IMR-90 (cell line): ENCODE measurements at regions not wholly inside any gene's neighbourhood (a gene's known extent, or its start where the extent isn't known, plus 50 kb on each side); places are given as distances from the start of the nearest gene placed in this dataset.
A peak's percentile ranks its signal among the peaks of the same experiment; 100 is the strongest.

Experiments used
- ATAC-seq: fragments of 200-7000 bp; cut with Tn5 transposase; 2 replicates; pipeline ENCODE4 v1.9.1; 2020; ENCODE audit warnings: low read depth, mild to moderate bottlenecking, moderate library complexity
- BruUV-seq: library from RNA; stranded (reverse); fragments of 400-500 nt; replicated peaks from 2 replicates; lab custom pipeline; 2021; lab: Mats Ljungman, UMichigan
- CTCF ChIA-PET: fragments of 300-600 bp; formaldehyde crosslinking; extraction: SDS; loops from one replicate; lab custom pipeline; 2021; ENCODE audit warnings: antibody characterized with exemption; lab: Yijun Ruan, JAX
- POLR2A ChIA-PET: fragments of 300-600 bp; sonication (Branson Sonifier 250); formaldehyde crosslinking; loops from one replicate; lab custom pipeline; 2022; ENCODE audit warnings: antibody characterized with exemption; ENCODE audit not compliant: unreplicated experiment; lab: Charles Lee
- DNase-seq: peaks from one replicate; pipeline ENCODE4 v3.0.0; 2013
- H2AFZ ChIP-seq: replicated peaks from 2 replicates; pipeline ENCODE3; 2013; ENCODE audit warnings: low read length, mild to moderate bottlenecking; ENCODE audit not compliant: poor library complexity
- H2AK5ac ChIP-seq: 2 replicates; pipeline ENCODE4 v1.6.1; 2013; ENCODE audit warnings: low read depth, low read length, inconsistent platforms
- H2AK9ac ChIP-seq: replicated peaks from 2 replicates; pipeline ENCODE3; 2013; ENCODE audit warnings: mild to moderate bottlenecking, low read depth, low read length, moderate library complexity; ENCODE audit not compliant: poor library complexity
- H2BK120ac ChIP-seq: 2 replicates; pipeline ENCODE4 v1.6.1; 2013; ENCODE audit warnings: low read depth, low read length, inconsistent platforms
- H2BK15ac ChIP-seq: 3 replicates; pipeline ENCODE4 v1.6.1; 2013; ENCODE audit warnings: low read depth, low read length, inconsistent platforms
- H2BK20ac ChIP-seq: 2 replicates; pipeline ENCODE4 v1.6.1; 2013; ENCODE audit warnings: low read depth, mild to moderate bottlenecking, inconsistent platforms, low read length, moderate library complexity
- H2BK5ac ChIP-seq: 2 replicates; pipeline ENCODE4 v1.6.1; 2013; ENCODE audit warnings: mild to moderate bottlenecking, low read depth, low read length, inconsistent platforms; ENCODE audit not compliant: poor library complexity, severe bottlenecking
- H3K14ac ChIP-seq: replicated peaks from 2 replicates; pipeline ENCODE4 v1.6.1; 2013; ENCODE audit warnings: low read depth, low read length, inconsistent platforms
- H3K18ac ChIP-seq: 2 replicates; pipeline ENCODE4 v1.6.1; 2013; ENCODE audit warnings: low read depth, low read length, control low read depth
- H3K23ac ChIP-seq: 2 replicates; pipeline ENCODE4 v1.6.1; 2013; ENCODE audit warnings: low read depth, low read length, inconsistent platforms
- H3K27ac ChIP-seq: 2 replicates; pipeline ENCODE4 v1.5.1; 2013; ENCODE audit warnings: mild to moderate bottlenecking, control low read depth, low read length; ENCODE audit not compliant: insufficient read depth
- H3K27me3 ChIP-seq: 2 replicates; pipeline ENCODE4 v1.6.1; 2013; ENCODE audit warnings: low read length; ENCODE audit not compliant: control insufficient read depth, insufficient read depth
- H3K36me3 ChIP-seq: 2 replicates; pipeline ENCODE4 v1.6.1; 2013; ENCODE audit warnings: low read length, mixed read lengths; ENCODE audit not compliant: control insufficient read depth, insufficient read depth
- H3K4ac ChIP-seq: 2 replicates; pipeline ENCODE4 v1.6.1; 2013; ENCODE audit warnings: low read depth, low read length, inconsistent platforms
- H3K4me1 ChIP-seq: 2 replicates; pipeline ENCODE4 v1.6.1; 2013; ENCODE audit warnings: low read length, mixed read lengths; ENCODE audit not compliant: control insufficient read depth, insufficient read depth
- H3K4me2 ChIP-seq: 2 replicates; pipeline ENCODE4 v1.6.1; 2013; ENCODE audit warnings: low read depth, mild to moderate bottlenecking, control low read depth, low read length, moderate library complexity
- H3K4me3 ChIP-seq: 2 replicates; pipeline ENCODE4 v1.5.1; 2013; ENCODE audit warnings: low read depth, mild to moderate bottlenecking, control low read depth, low read length, moderate library complexity; ENCODE audit not compliant: insufficient read depth
- H3K56ac ChIP-seq: 2 replicates; pipeline ENCODE4 v1.6.1; 2013; ENCODE audit warnings: low read length, inconsistent platforms; ENCODE audit not compliant: insufficient read depth; ENCODE audit errors: extremely low read depth
- H3K79me1 ChIP-seq, 2 experiments: 2 replicates each; pipeline ENCODE4 v1.6.1; 2013; ENCODE audit warnings: low read length in 2 of 2, inconsistent platforms in 1 of 2, low read depth in 1 of 2
- H3K9ac ChIP-seq: 2 replicates; pipeline ENCODE4 v1.6.1; 2013; ENCODE audit warnings: low read depth, low read length, control low read depth
- H3K9me1 ChIP-seq: 2 replicates; pipeline ENCODE4 v1.6.1; 2013; ENCODE audit warnings: low read length, inconsistent platforms; ENCODE audit not compliant: insufficient read depth
- H3K9me3 ChIP-seq: 2 replicates; pipeline ENCODE4 v1.6.1; 2013; ENCODE audit warnings: low read length; ENCODE audit not compliant: control insufficient read depth, insufficient read depth
- H4K20me1 ChIP-seq: 2 replicates; pipeline ENCODE4 v1.6.1; 2013; ENCODE audit warnings: low read length, inconsistent platforms; ENCODE audit not compliant: insufficient read depth
- H4K5ac ChIP-seq: 2 replicates; pipeline ENCODE4 v1.6.1; 2013; ENCODE audit warnings: mild to moderate bottlenecking, low read depth, low read length, control low read depth
- H4K8ac ChIP-seq, 2 experiments: 2 replicates each; pipeline ENCODE4 v1.6.1; 2013; ENCODE audit warnings: low read depth in 2 of 2, low read length in 2 of 2, control low read depth in 1 of 2, inconsistent platforms in 1 of 2
- H4K91ac ChIP-seq: 2 replicates; pipeline ENCODE4 v1.6.1; 2013; ENCODE audit warnings: low read depth, low read length, inconsistent platforms; ENCODE audit not compliant: insufficient read depth
- ELK1 ChIP-seq: fragments of 150-350 bp; IDR thresholded peaks from 2 replicates; pipeline ENCODE4 v1.6.1; 2016; ENCODE audit warnings: low read depth, mild to moderate bottlenecking, low read length, moderate library complexity, borderline replicate concordance
- MAZ ChIP-seq: IDR thresholded peaks from 2 replicates; pipeline ENCODE4 v1.6.1; 2012; ENCODE audit warnings: low read depth, mild to moderate bottlenecking, low read length, improper control_type of control experiment, moderate library complexity, borderline replicate concordance
- NFE2L2 ChIP-seq: fragments of 150-350 bp; IDR thresholded peaks from 2 replicates; pipeline ENCODE4 v1.6.1; 2016; ENCODE audit warnings: low read depth, mild to moderate bottlenecking, low read length
- USF2 ChIP-seq: fragments of 150-350 bp; IDR thresholded peaks from 2 replicates; pipeline ENCODE4 v1.6.1; 2017; ENCODE audit warnings: mild to moderate bottlenecking, antibody characterized with exemption, low read length, low read depth
- WGBS, 2 experiments: methylation state at CpG; one replicate each; pipeline versions ENCODE4 v1.1.5 to v1.1.7; 2013; ENCODE audit warnings: missing lambda C conversion rate in 2 of 2; ENCODE audit not compliant: insufficient read length in 1 of 2; ENCODE audit errors: extremely low coverage in 2 of 2; 5-methylcytosine and 5-hydroxymethylcytosine counted together
- dilution Hi-C: fragments of 300-500 bp; cut with HindIII; formaldehyde crosslinking; loops from one replicate; pipeline ENCODE4 v1.14.3; 2018; ENCODE audit warnings: low sequenced_read_pairs; ENCODE audit not compliant: unreplicated experiment
- in situ Hi-C: fragments of 300-500 bp; cut with MboI; formaldehyde crosslinking; loops from 3 replicates; pipeline ENCODE4 v1.14.3; 2019; ENCODE audit warnings: low sequenced_read_pairs, inconsistent platforms, mixed read lengths
- intact Hi-C: fragments of 100-400 bp; cut with micrococcal nuclease; formaldehyde crosslinking; loops from 2 replicates; pipeline ENCODE4 v1.10.0; 2022

- peak overlapping the region; percentile 28; the same call in 1 of the 2 replicates for H3K4me2 ChIP-seq
- in situ Hi-C loops = no loop called here
Observed at GRCh38 chr17:13351046-13351445, 250.7 kb downstream of the HS3ST3A1 start.

More at GRCh38 chr17:13351046-13351445, 250.7 kb downstream of the HS3ST3A1 start:
- peak overlapping the region; percentile 36 for H2BK5ac ChIP-seq
- H3K14ac ChIP-seq = no peak overlapping the region; the same call in 1 of the 2 replicates
- 0 out of 2 replicates have a peak overlapping the region, but pooled peaks have one; percentile 35 for H2AK5ac ChIP-seq
- intact Hi-C loops (no loop called here), dilution Hi-C loops (no loop called here)
- no peak overlapping the region for H3K9ac ChIP-seq
- H4K91ac ChIP-seq = peak overlapping the region; percentile 12; the same call in 1 of the 2 replicates
- CTCF ChIA-PET = no interaction called here
- peak overlapping the region; percentile 61 for H2BK20ac ChIP-seq
- H3K18ac ChIP-seq = peak overlapping the region; percentile 66; the same call in 1 of the 2 replicates
- peaks cover 5% of the 10 kb centered on the region for H3K9me1 ChIP-seq
- no peaks in the 10 kb centered on the region for H3K9me3 ChIP-seq
- peak overlapping the region; percentile 56; the same call in 1 of the 2 replicates for H3K56ac ChIP-seq
- peak overlapping the region; percentile 45 for H2BK120ac ChIP-seq
- peak overlapping the region; percentile 10; the same call in 1 of the 2 replicates for H3K27ac ChIP-seq
- peak overlapping the region; percentile 63 to 79 for H4K8ac ChIP-seq
- no TSS peak for BruUV-seq
- H2AK9ac ChIP-seq = no peak overlapping the region
- no CpG with 5 or more reads among the region's 3 CpGs for WGBS, 2 experiments
- no peak for TF ChIP-seq NFE2L2
- TF ChIP-seq ELK1 = no peak
- TF ChIP-seq MAZ = no peak
- no peak for TF ChIP-seq USF2
- H3K23ac ChIP-seq = no peak overlapping the region
- peak overlapping the region; percentile 22; the same call in 1 of the 2 replicates for H4K5ac ChIP-seq
- H4K20me1 ChIP-seq = no peaks in the 10 kb centered on the region
- no peaks in the 10 kb centered on the region for H3K27me3 ChIP-seq
- peak; percentile 69 for DNase-seq
- peak overlapping the region; percentile 94 for H2BK15ac ChIP-seq
- H3K4ac ChIP-seq = peak overlapping the region; percentile 24; the same call in 1 of the 2 replicates
- H3K79me1 ChIP-seq = peaks cover 0 to 2% of the 10 kb centered on the region in 2 experiments; a peak in 1 of 4 replicates
- H3K4me3 ChIP-seq = no peak overlapping the region
- POLR2A ChIA-PET = no interaction called here
- H3K4me1 ChIP-seq = peaks cover 14% of the 10 kb centered on the region
- peak; percentile 23 for ATAC-seq
- H2AFZ ChIP-seq = no peak overlapping the region
- no peaks in the 10 kb centered on the region for H3K36me3 ChIP-seq
